K562 (cell line): ENCODE measurements at regions not wholly inside any gene's neighbourhood (a gene's known extent, or its start where the extent isn't known, plus 50 kb on each side); places are given as distances from the start of the nearest gene placed in this dataset.

Experiments used
- ATAC-seq: fragments of 200-7000 bp; cut with Tn5 transposase; 3 replicates; pipeline ENCODE4 v1.9.1; 2020; ENCODE audit warnings: moderate library complexity
- BruUV-seq: library from RNA; stranded (reverse); fragments of 400-500 nt; replicated peaks from 2 replicates; lab custom pipeline; 2021; lab: Mats Ljungman, UMichigan
- CTCF ChIA-PET: fragments of 300-600 bp; formaldehyde crosslinking; extraction: SDS; loops from one replicate; lab custom pipeline; 2021; ENCODE audit warnings: low intra/inter-chr PET ratio; lab: Yijun Ruan, JAX
- POLR2A ChIA-PET: fragments of 300-600, 350-650 bp; sonication (Branson Sonifier 250); formaldehyde crosslinking; extraction: SDS; loops from one replicate; lab custom pipeline; 2021; ENCODE audit warnings: antibody characterized with exemption, inconsistent platforms; lab: Yijun Ruan, JAX
- DNase-seq, 4 experiments: peaks; one replicate each; pipeline versions ENCODE4 v3.0.0 to v3.0.0-alpha.2; 2011 to 2018; ENCODE audit warnings: low spot score in 3 of 4, mixed read lengths in 3 of 4; ENCODE audit errors: extremely low read depth in 1 of 4
- FAIRE-seq: peaks from 2 replicates; lab custom pipeline; 2011; peaks lifted over from hg19 to GRCh38; lab: Jason Lieb, UNC
- H2AFZ ChIP-seq: 2 replicates; pipeline ENCODE4 v1.6.0; 2011; ENCODE audit warnings: low read depth, low read length, control low read depth, inconsistent platforms
- H3K27ac ChIP-seq: fragments of 200-600 bp; 3 replicates; pipeline ENCODE4 v1.8.0; 2011; ENCODE audit warnings: low read depth, mild to moderate bottlenecking, control low read depth, inconsistent platforms, low read length, moderate library complexity, mixed read lengths; ENCODE audit errors: extremely low read depth
- H3K27me3 ChIP-seq, 2 experiments: fragments of 300-600 bp in 1 of 2; 2 replicates in 1 of 2; 3 replicates in 1 of 2; pipeline versions ENCODE4 v1.6.0 to v1.8.0; 2011; ENCODE audit warnings: inconsistent platforms in 2 of 2, low read length in 2 of 2, mild to moderate bottlenecking in 1 of 2, mixed read lengths in 1 of 2, moderate library complexity in 1 of 2; ENCODE audit not compliant: control insufficient read depth in 2 of 2, insufficient read depth in 2 of 2
- H3K36me3 ChIP-seq: fragments of 300-600 bp; 3 replicates; pipeline ENCODE4 v1.8.0; 2011; ENCODE audit warnings: mild to moderate bottlenecking, low read length, inconsistent platforms; ENCODE audit not compliant: control insufficient read depth, insufficient read depth
- H3K4me1 ChIP-seq, 2 experiments: fragments of 200-600 bp in 1 of 2; replicated peaks in 1 of 2; 2 replicates in 1 of 2; 3 replicates in 1 of 2; pipeline versions ENCODE4 v1.5.1 to v1.8.0; 2011; ENCODE audit warnings: inconsistent platforms in 2 of 2, low read length in 2 of 2, mild to moderate bottlenecking in 1 of 2, mixed read lengths in 1 of 2, moderate library complexity in 1 of 2; ENCODE audit not compliant: control insufficient read depth in 2 of 2, insufficient read depth in 2 of 2
- H3K4me2 ChIP-seq: 2 replicates; pipeline ENCODE4 v1.6.1; 2011; ENCODE audit warnings: low read length, control low read depth, inconsistent platforms, mixed read lengths; ENCODE audit not compliant: insufficient read depth
- H3K4me3 ChIP-seq: fragments of 200-600 bp; sonication (generic), shearing (Covaris generic); 2 replicates; pipeline ENCODE4 v1.5.1; 2016; ENCODE audit warnings: control low read depth, inconsistent platforms
- H3K79me2 ChIP-seq: fragments of 200-600 bp; 3 replicates; pipeline ENCODE4 v1.8.0; 2011; ENCODE audit warnings: low read length, inconsistent platforms; ENCODE audit not compliant: control insufficient read depth, insufficient read depth
- H3K9ac ChIP-seq, 2 experiments: 2 replicates each; pipeline versions ENCODE4 v1.6.0 to v1.6.1; 2011; ENCODE audit warnings: low read depth in 2 of 2, low read length in 2 of 2, control low read depth in 1 of 2, inconsistent platforms in 1 of 2, mild to moderate bottlenecking in 1 of 2, mixed read lengths in 1 of 2; ENCODE audit not compliant: insufficient read depth in 1 of 2
- H3K9me1 ChIP-seq: one replicate; pipeline ENCODE4 v1.6.0; 2011; ENCODE audit warnings: inconsistent platforms, mild to moderate bottlenecking, low read length, moderate library complexity; ENCODE audit not compliant: control insufficient read depth, insufficient read depth
- H3K9me3 ChIP-seq: replicated peaks from 2 replicates; pipeline ENCODE4 v1.5.1; 2011; ENCODE audit warnings: low read depth, low read length, inconsistent platforms; ENCODE audit not compliant: control insufficient read depth, insufficient read depth
- H4K20me1 ChIP-seq: replicated peaks from 2 replicates; pipeline ENCODE4 v1.6.1; 2011; ENCODE audit warnings: low read length, inconsistent platforms, mixed read lengths; ENCODE audit not compliant: control insufficient read depth, insufficient read depth
- E2F3 ChIP-seq: fragments of 250-450 bp; sonication (Bioruptor Pico); IDR thresholded peaks from 2 replicates; pipeline ENCODE4 v1.4.0; 2020; ENCODE audit warnings: mild to moderate bottlenecking
- HDGF ChIP-seq: fragments of 450-650 bp; IDR thresholded peaks from 2 replicates; pipeline ENCODE4 v1.6.1; 2016
- HIVEP1 ChIP-seq: fragments of 250-450 bp; sonication (Bioruptor Pico); IDR thresholded peaks from 2 replicates; pipeline ENCODE4 v1.4.0; 2020; ENCODE audit warnings: mild to moderate bottlenecking
- MIER1 ChIP-seq: fragments of 450-650 bp; IDR thresholded peaks from 2 replicates; pipeline ENCODE4 v1.6.1; 2016; ENCODE audit warnings: antibody characterized with exemption, mild to moderate bottlenecking, low read depth
- NR2C1 ChIP-seq, 2 experiments: fragments of 450-650 bp; IDR thresholded peaks; 2 replicates each; pipeline ENCODE4 v1.6.1; 2017; ENCODE audit warnings: mild to moderate bottlenecking in 2 of 2, antibody characterized with exemption in 1 of 2, inconsistent platforms in 1 of 2, missing compliant biosample characterization in 1 of 2, missing genetic modification characterization in 1 of 2
- RBM39 ChIP-seq: fragments of 200-400 bp; formaldehyde crosslinking; optimal IDR thresholded peaks from 2 replicates; pipeline ENCODE3; 2018; ENCODE audit warnings: low read depth, low read length
- TCFL5 ChIP-seq: fragments of 250-450 bp; sonication (Bioruptor Pico); conservative IDR thresholded peaks from 2 replicates; pipeline ENCODE4 v1.6.1; 2021; ENCODE audit warnings: mild to moderate bottlenecking, moderate library complexity, matching md5 sums
- ZBTB8A ChIP-seq: fragments of 450-650 bp; IDR thresholded peaks from 2 replicates; pipeline ENCODE4 v1.6.1; 2018; ENCODE audit warnings: mild to moderate bottlenecking, moderate library complexity; ENCODE audit not compliant: partially characterized antibody
- ZNF134 ChIP-seq: fragments of 250-450 bp; sonication (Bioruptor Pico); conservative IDR thresholded peaks from 2 replicates; pipeline ENCODE4 v1.4.0; 2020
- ZNF586 ChIP-seq: fragments of 450-650 bp; formaldehyde crosslinking; conservative IDR thresholded peaks from 2 replicates; pipeline ENCODE4 v1.4.0; 2020; ENCODE audit warnings: mild to moderate bottlenecking, moderate library complexity
- ZNF695 ChIP-seq: fragments of 450-650 bp; formaldehyde crosslinking; IDR thresholded peaks from 2 replicates; pipeline ENCODE4 v1.4.0; 2020; ENCODE audit warnings: mild to moderate bottlenecking, moderate library complexity
- WGBS: fragments of 100-300 bp; shearing (Covaris generic); methylation state at CpG from one replicate; pipeline ENCODE4 v1.1.6; 2016; ENCODE audit warnings: low coverage, mixed read lengths; ENCODE audit not compliant: insufficient coverage; ENCODE audit errors: missing lambda C conversion rate; 5-methylcytosine and 5-hydroxymethylcytosine counted together
- in situ Hi-C: fragments of 300-500 bp; cut with MboI; formaldehyde crosslinking; loops from 4 replicates; pipeline ENCODE4 v1.15.0; 2018; ENCODE audit warnings: inconsistent platforms, mixed read lengths
- intact Hi-C: fragments of 100-400 bp; cut with micrococcal nuclease; formaldehyde crosslinking; loops from 2 replicates; pipeline ENCODE4 v1.14.2; 2022

- in situ Hi-C loops, result no loop called here
- Histone ChIP-seq H3K27ac (no peak overlapping the region), H3K36me3 (peaks cover 16% of the 10 kb centered on the region; the same call in 2 of the 3 replicates), H3K9me1 (no peaks in the 10 kb centered on the region), H3K4me2 (no peak overlapping the region), H4K20me1 (no peaks in the 10 kb centered on the region), H3K4me1 (peaks cover 0 to 4% of the 10 kb centered on the region in 2 experiments; a peak in 3 of 5 replicates), H3K9me3 (no peaks in the 10 kb centered on the region), H3K9ac (no peak overlapping the region), H3K79me2 (peaks cover 22% of the 10 kb centered on the region), H2AFZ (no peak overlapping the region), H3K27me3 (no peaks in the 10 kb centered on the region), H3K4me3 (no peak overlapping the region)
- intact Hi-C loops, result no loop called here
- BruUV-seq, result no TSS peak
- TF ChIP-seq ZNF695 (CRISPR knock-in tag), result no peak
- TF ChIP-seq ZNF134 (CRISPR knock-in tag), result no peak
- no peak for TF ChIP-seq ZNF586 (CRISPR knock-in tag)
- TF ChIP-seq E2F3 (CRISPR knock-in tag), result no peak
- TF ChIP-seq RBM39, result no peak
- TF ChIP-seq MIER1, result no peak
- no peak for TF ChIP-seq HDGF
- TF ChIP-seq NR2C1 (IDR thresholded peaks at IDR 0.05), result no peak
- no peak for TF ChIP-seq NR2C1 (tag; IDR thresholded peaks at IDR 0.05)
- no peak for TF ChIP-seq HIVEP1 (CRISPR knock-in tag)
- TF ChIP-seq ZBTB8A, result no peak
- no peak for TF ChIP-seq TCFL5 (CRISPR knock-in tag)
- DNase-seq (no peak), FAIRE-seq (peak; percentile 23), ATAC-seq (no peak)
- 44% methylated on average over 5 of the region's 5 CpGs for WGBS
- ChIA-PET POLR2A (no interaction called here), CTCF (no interaction called here)
Measured at GRCh38 chr5:124812771-124813358, 66.4 kb upstream of the ZNF608 start.
